Naive thymus-derived CD4-positive, alpha-beta T cell (primary cell): ENCODE measurements at regions not wholly inside any gene's neighbourhood (a gene's known extent, or its start where the extent isn't known, plus 50 kb on each side); places are given as distances from the start of the nearest gene placed in this dataset.
"Not testable (repeated sequence)": the region's sequence is repeated elsewhere in the genome, so short reads cannot be mapped to it uniquely, and the experiment has no call there.

ENCODE experiments used
- ATAC-seq: fragments of 150-1000 bp; cut with Tn5 transposase; 2 replicates; pipeline ENCODE4 v1.10.0; 2021; ENCODE audit warnings: mild to moderate bottlenecking, moderate library complexity
- CTCF ChIA-PET: fragments of 350-600 bp; sonication (Branson Sonifier 250); formaldehyde crosslinking; loops from one replicate; lab custom pipeline; 2021; ENCODE audit warnings: antibody characterized with exemption; lab: Charles Lee
- POLR2A ChIA-PET: fragments of 350-600 bp; sonication (Branson Sonifier 250); formaldehyde crosslinking; loops from one replicate; lab custom pipeline; 2021; ENCODE audit warnings: antibody characterized with exemption, inconsistent platforms; lab: Charles Lee
- DNase-seq, 9 donors: peaks; one replicate each; pipeline versions ENCODE4 v3.0.0 to v3.0.0-alpha.2; 2020 to 2022; ENCODE audit warnings: mixed read lengths in 1 of 9
- H3K27ac ChIP-seq: one replicate; pipeline ENCODE4 v1.7.0; 2013; ENCODE audit warnings: mild to moderate bottlenecking, low read depth, low read length, moderate library complexity
- H3K27me3 ChIP-seq, 2 donors: one replicate each; pipeline ENCODE4 v1.7.0; 2013; ENCODE audit warnings: low read length in 2 of 2, mild to moderate bottlenecking in 2 of 2, moderate library complexity in 2 of 2; ENCODE audit not compliant: control insufficient read depth in 2 of 2, insufficient read depth in 2 of 2
- H3K36me3 ChIP-seq, 3 experiments: 1 replicate in 2 of 3; 2 replicates in 1 of 3; pipeline ENCODE4 v1.7.0; 2013; ENCODE audit warnings: low read length in 3 of 3, mild to moderate bottlenecking in 3 of 3, moderate library complexity in 1 of 3; ENCODE audit not compliant: insufficient read depth in 3 of 3, control insufficient read depth in 2 of 3
- H3K4me1 ChIP-seq, 2 donors: one replicate each; pipeline ENCODE4 v1.7.0; 2013; ENCODE audit warnings: low read length in 2 of 2, mild to moderate bottlenecking in 2 of 2, moderate library complexity in 1 of 2; ENCODE audit not compliant: control insufficient read depth in 2 of 2, insufficient read depth in 2 of 2
- H3K4me3 ChIP-seq: 2 replicates; pipeline ENCODE4 v1.7.0; 2013; ENCODE audit warnings: mild to moderate bottlenecking, low read length
- H3K9me3 ChIP-seq, 3 experiments: 1 replicate in 2 of 3; 2 replicates in 1 of 3; pipeline ENCODE4 v1.7.0; 2013; ENCODE audit warnings: low read length in 3 of 3; ENCODE audit not compliant: control insufficient read depth in 2 of 3
- H3K27ac Mint-ChIP-seq, 9 donors: one replicate each; pipeline ENCODE4 v1.8.0; 2020 to 2022; ENCODE audit warnings: mixed read lengths in 9 of 9, mild to moderate bottlenecking in 8 of 9, moderate library complexity in 5 of 9, inconsistent platforms in 2 of 9
- H3K27me3 Mint-ChIP-seq, 5 donors: one replicate each; pipeline ENCODE4 v1.8.0; 2021 to 2022; ENCODE audit warnings: mixed read lengths in 5 of 5, mild to moderate bottlenecking in 1 of 5
- H3K36me3 Mint-ChIP-seq, 5 donors: one replicate each; pipeline ENCODE4 v1.8.0; 2020 to 2022; ENCODE audit warnings: mixed read lengths in 5 of 5, mild to moderate bottlenecking in 3 of 5, inconsistent platforms in 1 of 5
- H3K4me1 Mint-ChIP-seq, 7 donors: one replicate each; pipeline ENCODE4 v1.8.0; 2020 to 2022; ENCODE audit warnings: mixed read lengths in 7 of 7, mild to moderate bottlenecking in 3 of 7, inconsistent platforms in 1 of 7
- H3K4me3 Mint-ChIP-seq, 10 donors: one replicate each; pipeline ENCODE4 v1.8.0; 2020 to 2022; ENCODE audit warnings: mild to moderate bottlenecking in 10 of 10, mixed read lengths in 10 of 10, moderate library complexity in 6 of 10, inconsistent platforms in 2 of 10
- H3K9me3 Mint-ChIP-seq, 11 donors: one replicate each; pipeline ENCODE4 v1.8.0; 2020 to 2022; ENCODE audit warnings: mixed read lengths in 11 of 11, mild to moderate bottlenecking in 4 of 11, inconsistent platforms in 1 of 11, moderate library complexity in 1 of 11
- intact Hi-C, 2 donors: fragments of 100-400 bp; cut with micrococcal nuclease; formaldehyde crosslinking; loops; one replicate each; pipeline ENCODE4 v1.15.1; 2023

DNA sequence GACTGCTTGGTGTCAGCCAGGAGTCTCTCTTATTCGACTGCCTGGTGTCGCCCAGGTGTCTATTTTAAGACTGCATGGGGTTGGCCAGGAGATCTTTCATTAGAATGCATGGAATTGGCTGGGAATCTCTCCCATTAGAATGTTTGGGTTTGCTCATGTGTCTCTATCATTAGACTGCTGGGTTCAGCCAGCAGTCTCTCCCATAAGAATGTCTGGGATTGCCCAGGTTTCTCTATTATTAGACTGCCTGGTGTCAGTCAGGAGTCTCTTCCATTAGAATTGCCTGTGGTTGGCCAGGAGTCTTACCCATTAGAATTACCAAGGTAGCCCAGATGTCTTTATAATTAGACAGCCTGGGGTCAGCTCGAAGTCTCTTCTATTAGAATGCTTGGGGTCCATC is 1496.0 kb downstream of the UQCRFS1 start:
- ATAC-seq = no peak
- no peaks in the 10 kb centered on the region for H3K4me1 ChIP-seq

DNA sequence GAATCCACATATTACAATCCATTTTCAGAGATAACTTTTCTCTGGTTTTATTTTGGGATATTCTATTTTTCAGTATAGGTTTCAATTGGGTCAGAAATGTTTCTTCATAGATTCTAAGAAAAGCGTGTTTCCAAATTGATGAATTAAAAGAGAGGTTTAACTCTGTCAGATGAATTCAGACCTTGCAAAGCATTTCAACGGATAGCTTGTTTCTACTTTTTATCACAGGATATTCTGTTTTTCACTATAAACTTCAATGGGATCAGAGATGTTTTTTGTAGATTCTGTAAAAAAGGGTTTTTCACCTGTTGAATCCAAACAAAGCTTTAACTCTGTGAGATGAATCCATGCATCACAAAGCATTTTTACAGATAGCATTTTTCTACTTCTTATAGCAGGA is 1498.1 kb downstream of the UQCRFS1 start:
- DNase-seq (no peak), ATAC-seq (no peak)
- no peak overlapping the region for H3K27ac ChIP-seq
- peaks cover 0 to 15% (median 0%) of the 10 kb centered on the region in 3 experiments for H3K9me3 ChIP-seq
- H3K36me3 ChIP-seq = no peaks in the 10 kb centered on the region
- Mint-ChIP-seq H3K9me3 (peaks cover 14 to 97% (median 41%) of the 10 kb centered on the region in 11 donors), H3K36me3 (peaks cover 0 to 15% (median 0%) of the 10 kb centered on the region in 5 donors), H3K4me3 (no peak overlapping the region), H3K27ac (no peak overlapping the region), H3K27me3 (no peaks in the 10 kb centered on the region), H3K4me1 (no peaks in the 10 kb centered on the region)
- intact Hi-C loops = no loop called here
- ChIA-PET POLR2A (interaction anchor here (0.5 kb wide), 1 partner anchor 1403 kb away, joined by 3 read pairs; no protein-coding TSS in a partner anchor), CTCF (no interaction called here)
- no peaks in the 10 kb centered on the region for H3K4me1 ChIP-seq
- H3K4me3 ChIP-seq = no peak overlapping the region
- H3K27me3 ChIP-seq = no peaks in the 10 kb centered on the region

More for the DNA sequence above, 1496.0 kb downstream of the UQCRFS1 start:
- CTCF ChIA-PET = no interaction called here
- peaks cover 5 to 100% (median 39%) of the 10 kb centered on the region in 11 donors for H3K9me3 Mint-ChIP-seq
- Histone ChIP-seq H3K27ac (no peak overlapping the region), H3K4me3 (no peak overlapping the region), H3K36me3 (no peaks in the 10 kb centered on the region), H3K9me3 (peaks cover 0 to 30% (median 3%) of the 10 kb centered on the region in 3 experiments), H3K27me3 (no peaks in the 10 kb centered on the region)
- POLR2A ChIA-PET = no interaction called here
- intact Hi-C loops = no loop called here
- no peaks in the 10 kb centered on the region for H3K4me1 Mint-ChIP-seq
- DNase-seq = no peak
- H3K4me3 Mint-ChIP-seq = no peak overlapping the region
- H3K27ac Mint-ChIP-seq = no peak overlapping the region
- H3K36me3 Mint-ChIP-seq = peaks cover 0 to 11% (median 0%) of the 10 kb centered on the region in 5 donors
- no peaks in the 10 kb centered on the region for H3K27me3 Mint-ChIP-seq

GRCh38 chr19:27709496-27709895 is 1503.5 kb downstream of the UQCRFS1 start:
- Mint-ChIP-seq H3K27me3 (no peaks in the 10 kb centered on the region), H3K36me3 (peaks cover 0 to 12% (median 0%) of the 10 kb centered on the region in 5 donors), H3K4me3 (no peak overlapping the region), H3K9me3 (peaks cover 7 to 79% (median 38%) of the 10 kb centered on the region in 11 donors), H3K27ac (peak overlapping the region in 1 of 9 donors; percentile 59), H3K4me1 (no peaks in the 10 kb centered on the region)
- Histone ChIP-seq H3K27ac (no peak overlapping the region), H3K36me3 (no peaks in the 10 kb centered on the region), H3K9me3 (peaks cover 0 to 3% (median 0%) of the 10 kb centered on the region in 3 experiments), H3K27me3 (no peaks in the 10 kb centered on the region), H3K4me1 (no peaks in the 10 kb centered on the region), H3K4me3 (no peak overlapping the region)
- intact Hi-C loops = no loop called here
- ChIA-PET CTCF (no interaction called here), POLR2A (no interaction called here)
- ATAC-seq (no peak), DNase-seq (no peak)

- H3K9me3 ChIP-seq, H3K4me3 ChIP-seq, intact Hi-C loops, POLR2A ChIA-PET, H3K4me3 Mint-ChIP-seq, H3K27ac ChIP-seq, H3K27me3 ChIP-seq, H3K4me1 ChIP-seq, H3K27ac Mint-ChIP-seq, H3K4me1 Mint-ChIP-seq, CTCF ChIA-PET, ATAC-seq, H3K27me3 Mint-ChIP-seq, DNase-seq, H3K36me3 ChIP-seq: not testable (repeated sequence)
- Mint-ChIP-seq H3K36me3 (peaks cover 0 to 12% (median 0%) of the 10 kb centered on the region in 5 donors), H3K9me3 (peaks cover 7 to 79% (median 41%) of the 10 kb centered on the region in 11 donors)
Measured at GRCh38 chr19:27708986-27709385, 1504.0 kb downstream of the UQCRFS1 start.

DNA sequence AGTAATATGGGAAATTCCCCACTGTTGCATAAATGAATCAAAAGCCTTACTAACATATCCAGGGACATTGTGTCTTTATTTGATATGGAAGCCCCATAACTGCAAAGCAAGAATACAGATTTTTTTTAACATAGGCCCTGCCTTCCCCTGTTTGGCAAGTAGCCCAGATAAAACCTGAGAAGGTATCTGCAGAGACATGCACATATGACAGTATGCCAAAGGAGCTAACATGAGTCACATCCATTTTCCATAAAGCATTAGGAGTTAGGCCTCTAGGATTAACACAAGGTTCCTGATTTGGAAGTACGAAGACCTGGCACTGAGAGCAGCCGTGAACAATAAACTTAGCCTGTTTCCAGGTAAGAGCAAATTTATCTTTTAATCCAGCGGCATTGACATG is 1505.9 kb downstream of the UQCRFS1 start:
- H3K36me3 Mint-ChIP-seq, H3K4me1 ChIP-seq, ATAC-seq, H3K4me1 Mint-ChIP-seq, H3K27me3 ChIP-seq, POLR2A ChIA-PET, intact Hi-C loops, DNase-seq, H3K27me3 Mint-ChIP-seq, H3K9me3 ChIP-seq, CTCF ChIA-PET, H3K4me3 ChIP-seq, H3K36me3 ChIP-seq, H3K27ac ChIP-seq, H3K27ac Mint-ChIP-seq, H3K4me3 Mint-ChIP-seq: not testable (repeated sequence)
- peaks cover 4 to 70% (median 36%) of the 10 kb centered on the region in 11 donors for H3K9me3 Mint-ChIP-seq

- Mint-ChIP-seq H3K4me1 (no peaks in the 10 kb centered on the region), H3K27ac (peak overlapping the region in 1 of 9 donors; percentile 4), H3K4me3 (no peak overlapping the region), H3K27me3 (no peaks in the 10 kb centered on the region), H3K36me3 (peaks cover 0 to under 1% (median 0%) of the 10 kb centered on the region in 5 donors), H3K9me3 (peaks cover 0 to 66% (median 27%) of the 10 kb centered on the region in 11 donors)
- ChIA-PET CTCF (no interaction called here), POLR2A (no interaction called here)
- intact Hi-C loops = no loop called here
- Histone ChIP-seq H3K4me3 (no peak overlapping the region), H3K36me3 (no peaks in the 10 kb centered on the region), H3K9me3 (no peaks in the 10 kb centered on the region), H3K27ac (no peak overlapping the region), H3K4me1 (no peaks in the 10 kb centered on the region), H3K27me3 (no peaks in the 10 kb centered on the region)
- DNase-seq (no peak), ATAC-seq (no peak)
Measured at GRCh38 chr19:27705896-27706295, 1507.1 kb downstream of the UQCRFS1 start.

DNA sequence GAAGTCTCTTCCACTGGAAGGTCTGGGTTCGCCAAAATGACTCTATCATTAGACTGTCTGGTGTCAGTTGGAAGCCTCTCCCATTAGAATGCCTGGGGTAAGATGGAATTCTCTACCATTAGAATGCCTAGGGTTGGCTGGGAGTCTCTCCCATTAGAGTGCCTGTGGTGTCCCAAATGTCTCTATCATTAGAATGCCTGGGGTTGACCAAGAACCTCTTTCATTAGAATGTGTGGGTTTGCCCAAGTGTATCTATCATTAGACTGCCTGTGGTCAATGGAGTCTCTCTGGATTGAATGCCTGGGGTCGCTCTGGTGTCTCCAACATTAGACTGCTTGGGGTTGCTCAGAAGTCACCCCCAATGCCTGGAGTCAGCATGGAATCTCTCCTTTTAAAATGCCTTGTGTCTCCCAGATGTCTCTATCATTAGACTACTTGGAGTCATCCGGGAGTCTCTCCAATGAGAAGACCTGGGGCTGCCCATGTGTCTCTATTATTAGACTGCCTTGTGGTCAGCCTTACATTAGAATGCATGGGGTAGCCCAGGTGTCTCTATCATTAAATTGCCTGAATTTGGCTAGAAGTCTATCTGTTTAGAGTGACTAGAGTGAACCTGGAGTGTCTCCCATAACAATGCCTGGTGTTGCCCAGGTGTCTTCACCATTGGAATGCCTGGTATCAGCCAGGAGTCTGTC is 1518.4 kb downstream of the UQCRFS1 start:
- Mint-ChIP-seq H3K4me1 (no peaks in the 10 kb centered on the region), H3K36me3 (peaks cover 0 to 7% (median 0%) of the 10 kb centered on the region in 5 donors), H3K27me3 (no peaks in the 10 kb centered on the region), H3K27ac (no peak overlapping the region), H3K4me3 (no peak overlapping the region), H3K9me3 (peaks cover 22 to 85% (median 46%) of the 10 kb centered on the region in 11 donors)
- H3K27ac ChIP-seq = no peak overlapping the region
- intact Hi-C loops = no loop called here
- no peaks in the 10 kb centered on the region for H3K27me3 ChIP-seq
- peaks cover 0 to 35% (median 0%) of the 10 kb centered on the region in 3 experiments for H3K9me3 ChIP-seq
- ChIA-PET CTCF (no interaction called here), POLR2A (no interaction called here)
- no peaks in the 10 kb centered on the region for H3K4me1 ChIP-seq
- H3K4me3 ChIP-seq = no peak overlapping the region
- no peak for ATAC-seq
- H3K36me3 ChIP-seq = no peaks in the 10 kb centered on the region
- DNase-seq = no peak
